Osteocyte (in vitro differentiated cells): ENCODE measurements at regions not wholly inside any gene's neighbourhood (a gene's known extent, or its start where the extent isn't known, plus 50 kb on each side); places are given as distances from the start of the nearest gene placed in this dataset.

ENCODE experiments used
- DNase-seq: peaks from one replicate; pipeline ENCODE4 v3.0.0; 2021; ENCODE audit warnings: mixed read lengths; ENCODE audit not compliant: unreplicated experiment; ENCODE audit errors: extremely low spot score
- H3K27ac Mint-ChIP-seq: one replicate; pipeline ENCODE4 v1.8.0; 2021; ENCODE audit warnings: mild to moderate bottlenecking, mixed read lengths; ENCODE audit not compliant: unreplicated experiment
- H3K27me3 Mint-ChIP-seq: one replicate; pipeline ENCODE4 v1.8.0; 2021; ENCODE audit warnings: mixed read lengths; ENCODE audit not compliant: unreplicated experiment
- H3K36me3 Mint-ChIP-seq: one replicate; pipeline ENCODE4 v1.8.0; 2021; ENCODE audit warnings: mixed read lengths; ENCODE audit not compliant: unreplicated experiment
- H3K4me1 Mint-ChIP-seq: one replicate; pipeline ENCODE4 v1.8.0; 2021; ENCODE audit warnings: mixed read lengths; ENCODE audit not compliant: unreplicated experiment
- H3K4me3 Mint-ChIP-seq: one replicate; pipeline ENCODE4 v1.8.0; 2021; ENCODE audit warnings: mild to moderate bottlenecking, moderate library complexity, mixed read lengths; ENCODE audit not compliant: unreplicated experiment
- H3K9me3 Mint-ChIP-seq: one replicate; pipeline ENCODE4 v1.8.0; 2021; ENCODE audit warnings: mixed read lengths; ENCODE audit not compliant: unreplicated experiment
- CTCF ChIP-seq: fragments of 200-600 bp; sonication (generic); IDR thresholded peaks from 2 replicates; pipeline ENCODE4 v1.5.0; 2021; ENCODE audit warnings: antibody characterized with exemption, mild to moderate bottlenecking, moderate library complexity

- no peak overlapping the region for H3K4me3 Mint-ChIP-seq
- H3K36me3 Mint-ChIP-seq, result no peaks in the 10 kb centered on the region
- no peak overlapping the region for H3K27ac Mint-ChIP-seq
- H3K27me3 Mint-ChIP-seq, result peaks cover 28% of the 10 kb centered on the region
- TF ChIP-seq CTCF, result no peak
- no peak for DNase-seq
- H3K9me3 Mint-ChIP-seq, result no peaks in the 10 kb centered on the region
- peaks cover 2% of the 10 kb centered on the region for H3K4me1 Mint-ChIP-seq
Observed at GRCh38 chr2:235200216-235200615, 248.4 kb downstream of the SH3BP4 start.

- H3K36me3 Mint-ChIP-seq, result no peaks in the 10 kb centered on the region
- H3K4me3 Mint-ChIP-seq, result no peak overlapping the region
Observed at GRCh38 chr2:235201756-235202155, 249.9 kb downstream of the SH3BP4 start.

GRCh38 chr2:235204948-235205347 is 253.1 kb downstream of the SH3BP4 start:
- TF ChIP-seq CTCF, result no peak
- peaks cover 1% of the 10 kb centered on the region for H3K9me3 Mint-ChIP-seq
- no peak overlapping the region for H3K27ac Mint-ChIP-seq
- DNase-seq, result no peak
- H3K36me3 Mint-ChIP-seq, result no peaks in the 10 kb centered on the region
- no peak overlapping the region for H3K4me3 Mint-ChIP-seq
- H3K27me3 Mint-ChIP-seq, result peaks cover 46% of the 10 kb centered on the region
- no peaks in the 10 kb centered on the region for H3K4me1 Mint-ChIP-seq

More at GRCh38 chr2:235201756-235202155, 249.9 kb downstream of the SH3BP4 start:
- DNase-seq, result no peak
- Mint-ChIP-seq H3K4me1 (peaks cover 2% of the 10 kb centered on the region), H3K9me3 (no peaks in the 10 kb centered on the region), H3K27ac (no peak overlapping the region), H3K27me3 (peaks cover 37% of the 10 kb centered on the region)
- no peak for TF ChIP-seq CTCF

- no peak for DNase-seq
- Mint-ChIP-seq H3K27ac (no peak overlapping the region), H3K9me3 (peaks cover 8% of the 10 kb centered on the region), H3K4me3 (no peak overlapping the region), H3K36me3 (no peaks in the 10 kb centered on the region), H3K4me1 (no peaks in the 10 kb centered on the region), H3K27me3 (peaks cover 39% of the 10 kb centered on the region)
- no peak for TF ChIP-seq CTCF
Observed at GRCh38 chr2:235206399-235206798, 254.6 kb downstream of the SH3BP4 start.

GRCh38 chr2:235206980-235207579 is 255.3 kb downstream of the SH3BP4 start:
- no peak overlapping the region for H3K4me3 Mint-ChIP-seq
- H3K9me3 Mint-ChIP-seq, result peaks cover 8% of the 10 kb centered on the region
- no peak overlapping the region for H3K27ac Mint-ChIP-seq
- TF ChIP-seq CTCF, result no peak
- no peaks in the 10 kb centered on the region for H3K36me3 Mint-ChIP-seq
- H3K27me3 Mint-ChIP-seq, result peaks cover 34% of the 10 kb centered on the region
- DNase-seq, result no peak
- no peaks in the 10 kb centered on the region for H3K4me1 Mint-ChIP-seq
